BLaER1 (cell line): ENCODE measurements at regions not wholly inside any gene's neighbourhood (a gene's known extent, or its start where the extent isn't known, plus 50 kb on each side); places are given as distances from the start of the nearest gene placed in this dataset.

ENCODE experiments used
- H3K27ac ChIP-seq: shearing (Covaris generic); formaldehyde crosslinking; 2 replicates; pipeline ENCODE4 v1.8.1; 2022
- H3K27me3 ChIP-seq: shearing (Covaris generic); formaldehyde crosslinking; 2 replicates; pipeline ENCODE4 v1.8.1; 2022
- H3K36me3 ChIP-seq: shearing (Covaris generic); formaldehyde crosslinking; 2 replicates; pipeline ENCODE4 v1.8.1; 2022
- H3K4me1 ChIP-seq: shearing (Covaris generic); formaldehyde crosslinking; 2 replicates; pipeline ENCODE4 v1.8.1; 2022
- H3K4me2 ChIP-seq: shearing (Covaris generic); formaldehyde crosslinking; 2 replicates; pipeline ENCODE4 v1.8.1; 2022
- H3K4me3 ChIP-seq: shearing (Covaris generic); formaldehyde crosslinking; 2 replicates; pipeline ENCODE4 v1.8.1; 2022
- H3K9ac ChIP-seq: shearing (Covaris generic); formaldehyde crosslinking; 2 replicates; pipeline ENCODE4 v1.8.1; 2022
- H3K9me3 ChIP-seq: shearing (Covaris generic); formaldehyde crosslinking; 2 replicates; pipeline ENCODE4 v1.8.1; 2022
- H4K20me1 ChIP-seq: shearing (Covaris generic); formaldehyde crosslinking; 2 replicates; pipeline ENCODE4 v1.8.1; 2022
- Cebpa-rat ChIP-seq: shearing (Covaris generic); IDR thresholded peaks from 2 replicates; pipeline ENCODE4 v1.8.1; 2022

- H3K27me3 ChIP-seq, result no peaks in the 10 kb centered on the region
- no peak overlapping the region for H3K27ac ChIP-seq
- TF ChIP-seq Cebpa-rat, result no peak
Measured at GRCh38 chr6:105504706-105505105, 101.8 kb upstream of the PREP start.

GRCh38 chr6:105503641-105504040, 100.8 kb upstream of the PREP start:
- H4K20me1 ChIP-seq, result no peaks in the 10 kb centered on the region
- no peak overlapping the region for H3K4me3 ChIP-seq
- H3K27ac ChIP-seq, result no peak overlapping the region
- no peaks in the 10 kb centered on the region for H3K36me3 ChIP-seq
- TF ChIP-seq Cebpa-rat, result no peak
- H3K9ac ChIP-seq, result no peak overlapping the region
- H3K4me2 ChIP-seq, result no peak overlapping the region
- no peaks in the 10 kb centered on the region for H3K4me1 ChIP-seq
- H3K27me3 ChIP-seq, result no peaks in the 10 kb centered on the region
- H3K9me3 ChIP-seq, result no peaks in the 10 kb centered on the region

More at GRCh38 chr6:105504706-105505105, 101.8 kb upstream of the PREP start:
- no peaks in the 10 kb centered on the region for H3K9me3 ChIP-seq
- no peaks in the 10 kb centered on the region for H3K4me1 ChIP-seq
- H3K36me3 ChIP-seq, result no peaks in the 10 kb centered on the region
- no peak overlapping the region for H3K9ac ChIP-seq
- no peak overlapping the region for H3K4me2 ChIP-seq
- no peak overlapping the region for H3K4me3 ChIP-seq
- H4K20me1 ChIP-seq, result no peaks in the 10 kb centered on the region

- no peak for TF ChIP-seq Cebpa-rat
- H3K9me3 ChIP-seq, result no peaks in the 10 kb centered on the region
- H3K4me3 ChIP-seq, result no peak overlapping the region
- no peaks in the 10 kb centered on the region for H4K20me1 ChIP-seq
- no peaks in the 10 kb centered on the region for H3K4me1 ChIP-seq
- H3K4me2 ChIP-seq, result no peak overlapping the region
- no peak overlapping the region for H3K27ac ChIP-seq
- no peaks in the 10 kb centered on the region for H3K36me3 ChIP-seq
- H3K27me3 ChIP-seq, result no peaks in the 10 kb centered on the region
- H3K9ac ChIP-seq, result no peak overlapping the region
Measured at GRCh38 chr6:105501826-105502344, 99.0 kb upstream of the PREP start.

GRCh38 chr6:105501246-105501645, 98.4 kb upstream of the PREP start:
- no peaks in the 10 kb centered on the region for H3K27me3 ChIP-seq
- no peaks in the 10 kb centered on the region for H3K36me3 ChIP-seq
- H3K4me2 ChIP-seq, result no peak overlapping the region
- H3K27ac ChIP-seq, result no peak overlapping the region
- TF ChIP-seq Cebpa-rat, result no peak
- no peak overlapping the region for H3K9ac ChIP-seq
- H3K9me3 ChIP-seq, result no peaks in the 10 kb centered on the region
- H3K4me1 ChIP-seq, result no peaks in the 10 kb centered on the region
- no peak overlapping the region for H3K4me3 ChIP-seq
- no peaks in the 10 kb centered on the region for H4K20me1 ChIP-seq

- H3K4me2 ChIP-seq, result no peak overlapping the region
- no peak overlapping the region for H3K4me3 ChIP-seq
- H3K9me3 ChIP-seq, result no peaks in the 10 kb centered on the region
- no peak overlapping the region for H3K9ac ChIP-seq
- no peaks in the 10 kb centered on the region for H3K36me3 ChIP-seq
- no peaks in the 10 kb centered on the region for H3K27me3 ChIP-seq
- TF ChIP-seq Cebpa-rat, result no peak
- no peak overlapping the region for H3K27ac ChIP-seq
- H3K4me1 ChIP-seq, result no peaks in the 10 kb centered on the region
- H4K20me1 ChIP-seq, result no peaks in the 10 kb centered on the region
Measured at GRCh38 chr6:105500693-105501092, 97.8 kb upstream of the PREP start.

GRCh38 chr6:105499931-105500330, 97.0 kb upstream of the PREP start:
- no peaks in the 10 kb centered on the region for H3K9me3 ChIP-seq
- H3K27me3 ChIP-seq, result no peaks in the 10 kb centered on the region
- no peaks in the 10 kb centered on the region for H3K4me1 ChIP-seq
- H3K27ac ChIP-seq, result no peak overlapping the region
- no peak overlapping the region for H3K4me3 ChIP-seq
- H3K9ac ChIP-seq, result no peak overlapping the region
- no peak for TF ChIP-seq Cebpa-rat
- no peak overlapping the region for H3K4me2 ChIP-seq
- H4K20me1 ChIP-seq, result no peaks in the 10 kb centered on the region
- no peaks in the 10 kb centered on the region for H3K36me3 ChIP-seq

- Histone ChIP-seq H3K4me3 (no peak overlapping the region), H3K9ac (no peak overlapping the region), H3K27ac (no peak overlapping the region), H3K27me3 (no peaks in the 10 kb centered on the region), H3K9me3 (no peaks in the 10 kb centered on the region), H3K36me3 (no peaks in the 10 kb centered on the region), H3K4me1 (no peaks in the 10 kb centered on the region), H3K4me2 (no peak overlapping the region), H4K20me1 (no peaks in the 10 kb centered on the region)
- no peak for TF ChIP-seq Cebpa-rat
Measured at GRCh38 chr6:105499136-105499870, 96.4 kb upstream of the PREP start.

GRCh38 chr6:105497549-105497948, 94.7 kb upstream of the PREP start:
- H3K27ac ChIP-seq, result no peak overlapping the region
- no peak overlapping the region for H3K4me2 ChIP-seq
- H3K9me3 ChIP-seq, result no peaks in the 10 kb centered on the region
- H4K20me1 ChIP-seq, result no peaks in the 10 kb centered on the region
- H3K9ac ChIP-seq, result no peak overlapping the region
- no peaks in the 10 kb centered on the region for H3K4me1 ChIP-seq
- H3K4me3 ChIP-seq, result no peak overlapping the region
- TF ChIP-seq Cebpa-rat, result no peak
- no peaks in the 10 kb centered on the region for H3K27me3 ChIP-seq
- H3K36me3 ChIP-seq, result no peaks in the 10 kb centered on the region

GRCh38 chr6:105495515-105495914, 92.6 kb upstream of the PREP start:
- Histone ChIP-seq H3K27ac (no peak overlapping the region), H4K20me1 (no peaks in the 10 kb centered on the region)
- no peak for TF ChIP-seq Cebpa-rat

GRCh38 chr6:105494688-105495087, 91.8 kb upstream of the PREP start:
- no peaks in the 10 kb centered on the region for H4K20me1 ChIP-seq
- TF ChIP-seq Cebpa-rat, result no peak
- no peak overlapping the region for H3K27ac ChIP-seq
- H3K4me3 ChIP-seq, result no peak overlapping the region
- no peaks in the 10 kb centered on the region for H3K9me3 ChIP-seq
- H3K9ac ChIP-seq, result no peak overlapping the region
- H3K4me1 ChIP-seq, result no peaks in the 10 kb centered on the region
- no peaks in the 10 kb centered on the region for H3K36me3 ChIP-seq
- H3K27me3 ChIP-seq, result no peaks in the 10 kb centered on the region
- no peak overlapping the region for H3K4me2 ChIP-seq

More at GRCh38 chr6:105495515-105495914, 92.6 kb upstream of the PREP start:
- no peaks in the 10 kb centered on the region for H3K4me1 ChIP-seq
- no peak overlapping the region for H3K4me2 ChIP-seq
- no peaks in the 10 kb centered on the region for H3K36me3 ChIP-seq
- H3K9ac ChIP-seq, result no peak overlapping the region
- no peaks in the 10 kb centered on the region for H3K27me3 ChIP-seq
- no peaks in the 10 kb centered on the region for H3K9me3 ChIP-seq
- no peak overlapping the region for H3K4me3 ChIP-seq
